KMS-11 (cell line): ENCODE measurements at regions not wholly inside any gene's neighbourhood (a gene's known extent, or its start where the extent isn't known, plus 50 kb on each side); places are given as distances from the start of the nearest gene placed in this dataset.

ENCODE experiments used
- H2AFZ ChIP-seq: fragments of 200-600 bp; sonication (generic); 2 replicates; pipeline ENCODE4 v1.6.1; 2016; ENCODE audit warnings: antibody characterized with exemption, mixed run types, low read depth
- H3K27ac ChIP-seq: fragments of 200-600 bp; sonication (generic); 2 replicates; pipeline ENCODE4 v1.6.1; 2016; ENCODE audit warnings: mild to moderate bottlenecking, mixed run types
- H3K27me3 ChIP-seq: fragments of 200-600 bp; sonication (generic); 2 replicates; pipeline ENCODE4 v1.6.1; 2017; ENCODE audit warnings: mild to moderate bottlenecking, low read depth, mixed run types, moderate library complexity; ENCODE audit not compliant: insufficient read depth
- H3K36me3 ChIP-seq: fragments of 200-600 bp; sonication (generic); 2 replicates; pipeline ENCODE4 v1.6.1; 2017; ENCODE audit warnings: mild to moderate bottlenecking, mixed run types; ENCODE audit not compliant: insufficient read depth
- H3K4me1 ChIP-seq: fragments of 200-600 bp; sonication (generic); 2 replicates; pipeline ENCODE4 v1.6.1; 2016; ENCODE audit warnings: mild to moderate bottlenecking, low read depth, mixed run types; ENCODE audit not compliant: poor library complexity, severe bottlenecking
- H3K4me2 ChIP-seq: fragments of 200-600 bp; sonication (generic); 2 replicates; pipeline ENCODE4 v1.7.0; 2016; ENCODE audit warnings: mild to moderate bottlenecking, mixed run types
- H3K4me3 ChIP-seq: fragments of 200-600 bp; sonication (generic); IDR thresholded peaks from 2 replicates; pipeline ENCODE4 v1.6.1; 2017; ENCODE audit warnings: low read depth, low read length, mixed read lengths; ENCODE audit not compliant: insufficient read depth
- H3K79me2 ChIP-seq: fragments of 200-600 bp; sonication (generic); 2 replicates; pipeline ENCODE4 v1.6.1; 2016; ENCODE audit warnings: low read depth, mixed run types; ENCODE audit not compliant: insufficient read depth
- H3K9ac ChIP-seq: fragments of 200-600 bp; sonication (generic); 2 replicates; pipeline ENCODE4 v1.6.1; 2016; ENCODE audit warnings: mild to moderate bottlenecking, mixed run types
- H4K20me1 ChIP-seq: fragments of 200-600 bp; sonication (generic); 2 replicates; pipeline ENCODE4 v1.6.1; 2016; ENCODE audit warnings: mild to moderate bottlenecking, mixed run types; ENCODE audit not compliant: insufficient read depth
- TF ChIP-seq, protein P1 (sequence below): fragments of 200-600 bp; sonication (generic); conservative IDR thresholded peaks from 2 replicates; pipeline ENCODE4 v1.6.1; 2017; ENCODE audit warnings: low read depth, mild to moderate bottlenecking, antibody characterized with exemption, low read length, moderate library complexity, mixed read lengths

DNA sequence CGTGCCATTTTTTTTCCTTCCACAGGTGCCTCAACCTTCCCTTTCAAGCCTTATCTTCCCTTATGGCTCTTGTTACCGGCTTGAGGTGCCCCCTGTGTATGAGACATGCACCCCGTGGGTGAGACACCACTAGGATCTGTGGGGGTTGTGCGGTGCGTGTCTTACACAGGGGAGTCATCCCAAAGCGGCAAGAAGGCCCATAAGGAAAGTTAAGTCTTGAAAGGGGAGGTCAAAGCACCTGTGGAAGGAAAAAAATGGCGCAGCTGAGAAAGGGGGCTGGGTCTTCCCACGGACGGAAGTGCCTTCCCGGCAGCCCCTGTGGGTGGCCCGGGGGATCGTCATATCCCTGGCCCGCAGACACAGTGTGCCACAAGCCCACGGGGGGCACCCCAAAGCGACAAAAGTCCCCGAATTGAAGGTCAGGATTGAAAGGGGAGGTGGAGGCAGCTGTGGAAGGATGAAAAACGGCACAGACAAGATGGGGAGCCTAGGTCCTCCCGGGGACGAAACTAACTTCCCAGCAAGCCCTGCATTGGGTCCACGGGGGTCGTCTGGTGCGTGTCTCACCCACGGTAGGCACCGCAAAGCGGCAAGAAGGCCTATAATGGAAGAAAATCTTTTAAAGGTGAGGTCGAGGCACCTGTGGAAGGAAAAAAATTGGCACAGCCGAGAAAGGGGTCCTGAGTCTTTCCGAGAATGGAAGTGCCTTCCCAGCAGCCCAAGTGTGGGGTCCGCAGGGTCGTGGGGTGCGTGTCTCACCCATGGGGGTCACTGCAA, 273.3 kb downstream of the ALG10 start:
- Histone ChIP-seq H3K79me2 (no peaks in the 10 kb centered on the region), H3K27ac (no peak overlapping the region), H3K4me3 (no peak overlapping the region), H4K20me1 (no peaks in the 10 kb centered on the region), H3K4me1 (no peaks in the 10 kb centered on the region), H3K36me3 (no peaks in the 10 kb centered on the region), H3K27me3 (peaks cover 5% of the 10 kb centered on the region; the same call in 1 of the 2 replicates), H3K9ac (no peak overlapping the region), H2AFZ (no peak overlapping the region; the same call in 1 of the 2 replicates), H3K4me2 (no peak overlapping the region)
- TF ChIP-seq, protein P1, sequence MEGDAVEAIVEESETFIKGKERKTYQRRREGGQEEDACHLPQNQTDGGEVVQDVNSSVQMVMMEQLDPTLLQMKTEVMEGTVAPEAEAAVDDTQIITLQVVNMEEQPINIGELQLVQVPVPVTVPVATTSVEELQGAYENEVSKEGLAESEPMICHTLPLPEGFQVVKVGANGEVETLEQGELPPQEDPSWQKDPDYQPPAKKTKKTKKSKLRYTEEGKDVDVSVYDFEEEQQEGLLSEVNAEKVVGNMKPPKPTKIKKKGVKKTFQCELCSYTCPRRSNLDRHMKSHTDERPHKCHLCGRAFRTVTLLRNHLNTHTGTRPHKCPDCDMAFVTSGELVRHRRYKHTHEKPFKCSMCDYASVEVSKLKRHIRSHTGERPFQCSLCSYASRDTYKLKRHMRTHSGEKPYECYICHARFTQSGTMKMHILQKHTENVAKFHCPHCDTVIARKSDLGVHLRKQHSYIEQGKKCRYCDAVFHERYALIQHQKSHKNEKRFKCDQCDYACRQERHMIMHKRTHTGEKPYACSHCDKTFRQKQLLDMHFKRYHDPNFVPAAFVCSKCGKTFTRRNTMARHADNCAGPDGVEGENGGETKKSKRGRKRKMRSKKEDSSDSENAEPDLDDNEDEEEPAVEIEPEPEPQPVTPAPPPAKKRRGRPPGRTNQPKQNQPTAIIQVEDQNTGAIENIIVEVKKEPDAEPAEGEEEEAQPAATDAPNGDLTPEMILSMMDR: no peak

- Histone ChIP-seq H2AFZ (no peak overlapping the region), H3K79me2 (no peaks in the 10 kb centered on the region), H3K4me2 (no peak overlapping the region), H3K27me3 (peaks cover 5% of the 10 kb centered on the region; the same call in 1 of the 2 replicates), H3K4me3 (no peak overlapping the region), H3K36me3 (no peaks in the 10 kb centered on the region), H3K4me1 (no peaks in the 10 kb centered on the region), H3K9ac (no peak overlapping the region), H3K27ac (no peak overlapping the region), H4K20me1 (no peaks in the 10 kb centered on the region)
- TF ChIP-seq, protein P1: no peak
Observed at GRCh38 chr12:34296143-34297041, 274.1 kb downstream of the ALG10 start.

- Histone ChIP-seq H3K4me1 (no peaks in the 10 kb centered on the region), H3K27ac (no peak overlapping the region), H3K9ac (no peak overlapping the region), H2AFZ (no peak overlapping the region; the same call in 1 of the 2 replicates), H3K79me2 (no peaks in the 10 kb centered on the region), H3K4me2 (no peak overlapping the region), H3K36me3 (no peaks in the 10 kb centered on the region), H4K20me1 (no peaks in the 10 kb centered on the region), H3K27me3 (peaks cover 5% of the 10 kb centered on the region; the same call in 1 of the 2 replicates), H3K4me3 (no peak overlapping the region)
- TF ChIP-seq, protein P1: no peak
Observed at GRCh38 chr12:34297126-34297789, 275.0 kb downstream of the ALG10 start.

DNA sequence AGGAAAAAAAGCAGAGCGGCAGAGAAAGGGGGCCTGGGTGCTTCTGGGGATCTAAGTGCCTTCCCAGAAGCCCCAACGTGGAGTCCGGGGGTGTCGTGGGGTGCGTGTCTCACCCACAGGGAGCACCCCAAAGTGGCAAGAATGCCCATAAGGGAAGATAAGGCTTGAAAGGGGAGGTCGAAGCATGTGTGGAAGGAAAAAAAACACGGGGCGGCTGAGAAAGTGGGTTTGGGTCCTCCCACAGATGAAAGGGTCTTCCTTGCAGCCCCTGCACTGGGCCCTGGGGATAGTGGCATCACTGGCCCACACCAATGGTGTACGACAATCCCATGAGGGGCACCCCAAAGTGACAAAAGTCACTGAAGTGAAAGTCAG, 275.5 kb downstream of the ALG10 start:
- H3K27me3 ChIP-seq: peaks cover 7% of the 10 kb centered on the region; the same call in 1 of the 2 replicates
- H3K4me2 ChIP-seq: no peak overlapping the region
- no peak overlapping the region for H2AFZ ChIP-seq
- H3K36me3 ChIP-seq: no peaks in the 10 kb centered on the region
- H3K9ac ChIP-seq: no peak overlapping the region
- H3K27ac ChIP-seq: no peak overlapping the region
- no peak overlapping the region for H3K4me3 ChIP-seq
- no peaks in the 10 kb centered on the region for H3K79me2 ChIP-seq
- H3K4me1 ChIP-seq: no peaks in the 10 kb centered on the region
- TF ChIP-seq, protein P1: no peak
- no peaks in the 10 kb centered on the region for H4K20me1 ChIP-seq
